Skeletal muscle cell (primary cell): ENCODE measurements at regions not wholly inside any gene's neighbourhood (a gene's known extent, or its start where the extent isn't known, plus 50 kb on each side); places are given as distances from the start of the nearest gene placed in this dataset.

Experiments
- DNase-seq: peaks from one replicate; pipeline ENCODE4 v3.0.0-alpha.2; 2010; ENCODE audit warnings: low read depth
- H3K4me3 ChIP-seq: 2 replicates; pipeline ENCODE4 v1.5.1; 2011; ENCODE audit warnings: low read depth, mild to moderate bottlenecking, control low read depth, low read length, moderate library complexity

- H3K4me3 ChIP-seq, result no peak overlapping the region
- DNase-seq, result no peak
Observed at GRCh38 chr2:129754421-129754820, 225.0 kb upstream of the RAB6C start.

GRCh38 chr2:129754831-129755230 lies 224.6 kb upstream of the RAB6C start:
- H3K4me3 ChIP-seq, result no peak overlapping the region
- no peak for DNase-seq

GRCh38 chr2:129755786-129756185 lies 223.7 kb upstream of the RAB6C start:
- no peak overlapping the region for H3K4me3 ChIP-seq
- DNase-seq, result no peak

- DNase-seq, result no peak
- H3K4me3 ChIP-seq, result no peak overlapping the region
Observed at GRCh38 chr2:129756276-129756675, 223.2 kb upstream of the RAB6C start.

- H3K4me3 ChIP-seq, result no peak overlapping the region
- DNase-seq, result no peak
Observed at GRCh38 chr2:129757366-129757914, 222.0 kb upstream of the RAB6C start.

- no peak for DNase-seq
- no peak overlapping the region for H3K4me3 ChIP-seq
Observed at GRCh38 chr2:129757915-129758783, 221.3 kb upstream of the RAB6C start.

- DNase-seq, result no peak
Observed at GRCh38 chr2:129758784-129759471, 220.5 kb upstream of the RAB6C start.

GRCh38 chr2:129759472-129760010 lies 219.9 kb upstream of the RAB6C start:
- no peak overlapping the region for H3K4me3 ChIP-seq
- no peak for DNase-seq

More at GRCh38 chr2:129758784-129759471, 220.5 kb upstream of the RAB6C start:
- no peak overlapping the region for H3K4me3 ChIP-seq

GRCh38 chr2:129760669-129761068 lies 218.8 kb upstream of the RAB6C start:
- H3K4me3 ChIP-seq, result no peak overlapping the region
- DNase-seq, result no peak

- no peak for DNase-seq
- H3K4me3 ChIP-seq, result no peak overlapping the region
Observed at GRCh38 chr2:129761569-129762021, 217.9 kb upstream of the RAB6C start.

- no peak overlapping the region for H3K4me3 ChIP-seq
- DNase-seq, result no peak
Observed at GRCh38 chr2:129762386-129763189, 216.9 kb upstream of the RAB6C start.

- H3K4me3 ChIP-seq, result no peak overlapping the region
- DNase-seq, result no peak
Observed at GRCh38 chr2:129763190-129763846, 216.1 kb upstream of the RAB6C start.

- H3K4me3 ChIP-seq, result no peak overlapping the region
- no peak for DNase-seq
Observed at GRCh38 chr2:129763966-129764365, 215.5 kb upstream of the RAB6C start.

- no peak for DNase-seq
- no peak overlapping the region for H3K4me3 ChIP-seq
Observed at GRCh38 chr2:129764376-129765325, 214.8 kb upstream of the RAB6C start.

- no peak for DNase-seq
Observed at GRCh38 chr2:129765326-129765677, 214.2 kb upstream of the RAB6C start.

GRCh38 chr2:129765678-129766351 lies 213.7 kb upstream of the RAB6C start:
- H3K4me3 ChIP-seq, result no peak overlapping the region
- no peak for DNase-seq

More at GRCh38 chr2:129765326-129765677, 214.2 kb upstream of the RAB6C start:
- H3K4me3 ChIP-seq, result no peak overlapping the region

- no peak for DNase-seq
- H3K4me3 ChIP-seq, result no peak overlapping the region
Observed at GRCh38 chr2:129766374-129766993, 213.0 kb upstream of the RAB6C start.
